HL-60 (cell line): ENCODE measurements at regions not wholly inside any gene's neighbourhood (a gene's known extent, or its start where the extent isn't known, plus 50 kb on each side); places are given as distances from the start of the nearest gene placed in this dataset.
"Not testable (repeated sequence)": the region's sequence is repeated elsewhere in the genome, so short reads cannot be mapped to it uniquely, and the experiment has no call there.

Source experiments
- POLR2AphosphoS5 ChIP-seq: IDR thresholded peaks from 2 replicates; pipeline ENCODE4 v1.6.1; 2012; ENCODE audit warnings: low read depth
- TF ChIP-seq, protein P1 (sequence below): IDR thresholded peaks from one replicate; pipeline ENCODE4 v1.5.1; 2011; ENCODE audit warnings: low read length, control low read depth, inconsistent platforms; ENCODE audit not compliant: insufficient read depth

- TF ChIP-seq, protein P1, sequence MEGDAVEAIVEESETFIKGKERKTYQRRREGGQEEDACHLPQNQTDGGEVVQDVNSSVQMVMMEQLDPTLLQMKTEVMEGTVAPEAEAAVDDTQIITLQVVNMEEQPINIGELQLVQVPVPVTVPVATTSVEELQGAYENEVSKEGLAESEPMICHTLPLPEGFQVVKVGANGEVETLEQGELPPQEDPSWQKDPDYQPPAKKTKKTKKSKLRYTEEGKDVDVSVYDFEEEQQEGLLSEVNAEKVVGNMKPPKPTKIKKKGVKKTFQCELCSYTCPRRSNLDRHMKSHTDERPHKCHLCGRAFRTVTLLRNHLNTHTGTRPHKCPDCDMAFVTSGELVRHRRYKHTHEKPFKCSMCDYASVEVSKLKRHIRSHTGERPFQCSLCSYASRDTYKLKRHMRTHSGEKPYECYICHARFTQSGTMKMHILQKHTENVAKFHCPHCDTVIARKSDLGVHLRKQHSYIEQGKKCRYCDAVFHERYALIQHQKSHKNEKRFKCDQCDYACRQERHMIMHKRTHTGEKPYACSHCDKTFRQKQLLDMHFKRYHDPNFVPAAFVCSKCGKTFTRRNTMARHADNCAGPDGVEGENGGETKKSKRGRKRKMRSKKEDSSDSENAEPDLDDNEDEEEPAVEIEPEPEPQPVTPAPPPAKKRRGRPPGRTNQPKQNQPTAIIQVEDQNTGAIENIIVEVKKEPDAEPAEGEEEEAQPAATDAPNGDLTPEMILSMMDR = not testable (repeated sequence)
- TF ChIP-seq POLR2AphosphoS5 = not testable (repeated sequence)
Observed at GRCh38 chr3:67252906-67253305, 254.8 kb downstream of the KBTBD8 start.
